SK-N-MC (cell line): ENCODE measurements at regions not wholly inside any gene's neighbourhood (a gene's known extent, or its start where the extent isn't known, plus 50 kb on each side); places are given as distances from the start of the nearest gene placed in this dataset.

Experiments used
- DNase-seq: peaks from one replicate; pipeline ENCODE4 v3.0.0-alpha.2; 2011; ENCODE audit warnings: low read depth, low spot score
- H3K27ac ChIP-seq: fragments of 200-600 bp; sonication (generic); 2 replicates; pipeline ENCODE4 v1.5.1; 2016; ENCODE audit warnings: mixed run types
- H3K36me3 ChIP-seq: fragments of 200-600 bp; sonication (generic); 2 replicates; pipeline ENCODE4 v1.6.1; 2017; ENCODE audit warnings: antibody characterized with exemption, low read length, mixed read lengths; ENCODE audit not compliant: insufficient read depth
- H3K4me3 ChIP-seq: fragments of 200-600 bp; sonication (generic); 2 replicates; pipeline ENCODE4 v1.5.1; 2016
- H3K9ac ChIP-seq: fragments of 200-600 bp; sonication (generic); 2 replicates; pipeline ENCODE4 v1.8.0; 2017; ENCODE audit warnings: mixed run types, mixed read lengths; ENCODE audit not compliant: insufficient read length
- H3K9me3 ChIP-seq: fragments of 200-600 bp; sonication (generic); 2 replicates; pipeline ENCODE4 v1.6.1; 2017; ENCODE audit warnings: low read depth, mild to moderate bottlenecking, antibody characterized with exemption, low read length, moderate library complexity, mixed read lengths
- EZH2 ChIP-seq: fragments of 200-600 bp; sonication (generic); IDR thresholded peaks from one replicate; pipeline ENCODE4 v1.6.1; 2017; ENCODE audit warnings: antibody characterized with exemption
- FOXP2 ChIP-seq: optimal IDR thresholded peaks from 2 replicates; pipeline ENCODE3; 2011; ENCODE audit warnings: mild to moderate bottlenecking, moderate library complexity; ENCODE audit not compliant: insufficient read depth; ENCODE audit errors: extremely low read length, control extremely low read depth
- POLR2AphosphoS5 ChIP-seq: IDR thresholded peaks from 2 replicates; pipeline ENCODE4 v1.6.1; 2012; ENCODE audit warnings: mild to moderate bottlenecking, low read depth, low read length, borderline replicate concordance

GRCh38 chr2:153079315-153079714 is 360.9 kb downstream of the ARL6IP6 start:
- H3K4me3 ChIP-seq, result no peak overlapping the region
- H3K36me3 ChIP-seq, result no peaks in the 10 kb centered on the region
- no peak overlapping the region for H3K27ac ChIP-seq
- no peak for DNase-seq
- no peaks in the 10 kb centered on the region for H3K9me3 ChIP-seq
- TF ChIP-seq EZH2, result no peak
- H3K9ac ChIP-seq, result no peak overlapping the region

DNA sequence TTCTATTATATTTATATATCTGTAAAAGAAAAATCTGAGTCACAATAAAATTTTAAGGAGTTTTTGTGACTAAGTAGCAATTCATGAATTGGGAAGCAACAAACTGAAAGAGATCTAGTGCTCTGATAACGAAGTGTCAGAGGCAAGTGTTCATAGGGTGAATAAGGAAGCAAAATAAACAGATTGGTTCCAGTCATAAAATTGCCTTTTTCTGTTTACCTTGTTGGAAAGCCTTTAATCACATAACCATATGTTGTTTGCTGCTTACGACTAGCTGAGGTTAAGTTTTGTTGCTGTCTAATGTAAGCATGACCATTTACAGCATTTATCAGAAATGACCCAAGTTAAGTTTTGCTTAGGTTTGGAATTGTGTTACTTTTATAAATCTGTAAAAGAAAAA is 358.9 kb downstream of the ARL6IP6 start:
- Histone ChIP-seq H3K9ac (no peak overlapping the region), H3K27ac (no peak overlapping the region), H3K36me3 (no peaks in the 10 kb centered on the region), H3K4me3 (no peak overlapping the region), H3K9me3 (no peaks in the 10 kb centered on the region)
- no peak for DNase-seq
- TF ChIP-seq EZH2, result no peak
- no peak for TF ChIP-seq FOXP2
- TF ChIP-seq POLR2AphosphoS5, result no peak

- no peak for DNase-seq
- no peaks in the 10 kb centered on the region for H3K36me3 ChIP-seq
- TF ChIP-seq FOXP2 (no peak), EZH2 (no peak), POLR2AphosphoS5 (no peak)
- H3K4me3 ChIP-seq, result no peak overlapping the region
- H3K9me3 ChIP-seq, result no peaks in the 10 kb centered on the region
- no peak overlapping the region for H3K9ac ChIP-seq
- H3K27ac ChIP-seq, result no peak overlapping the region
These were observed 355.8 kb downstream of the ARL6IP6 start for GRCh38 chr2:153074207-153074606.

GRCh38 chr2:153072813-153073212 is 354.4 kb downstream of the ARL6IP6 start:
- no peak for DNase-seq
- H3K27ac ChIP-seq, result no peak overlapping the region
- no peak overlapping the region for H3K4me3 ChIP-seq
- H3K9ac ChIP-seq, result no peak overlapping the region
- TF ChIP-seq FOXP2, result no peak
- no peak for TF ChIP-seq EZH2
- no peak for TF ChIP-seq POLR2AphosphoS5
- no peaks in the 10 kb centered on the region for H3K9me3 ChIP-seq
- no peaks in the 10 kb centered on the region for H3K36me3 ChIP-seq

DNA sequence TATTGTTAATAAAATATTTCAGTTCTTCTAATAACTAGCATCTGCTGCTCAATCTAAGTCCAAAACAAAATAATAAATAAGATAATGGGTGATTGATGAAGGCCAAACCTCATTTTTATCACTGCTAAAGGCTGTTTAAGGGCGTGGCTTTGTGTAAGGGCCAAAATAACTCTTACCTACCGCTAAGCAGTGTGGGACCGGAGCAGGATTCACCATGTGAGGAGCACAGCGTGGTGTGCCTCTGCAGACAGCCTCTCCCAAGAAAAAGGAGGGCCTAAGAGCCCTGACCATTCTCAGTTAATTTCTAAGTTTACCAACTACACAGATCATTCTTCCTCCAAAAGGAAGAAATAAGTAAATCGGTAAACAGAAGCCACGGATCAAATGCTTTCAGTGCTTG is 353.7 kb downstream of the ARL6IP6 start:
- no peak for DNase-seq
- no peak overlapping the region for H3K27ac ChIP-seq
- no peak overlapping the region for H3K4me3 ChIP-seq
- no peaks in the 10 kb centered on the region for H3K36me3 ChIP-seq
- no peaks in the 10 kb centered on the region for H3K9me3 ChIP-seq
- TF ChIP-seq FOXP2 (no peak), EZH2 (no peak), POLR2AphosphoS5 (no peak)
- no peak overlapping the region for H3K9ac ChIP-seq

GRCh38 chr2:153071090-153071489 is 352.7 kb downstream of the ARL6IP6 start:
- no peak overlapping the region for H3K4me3 ChIP-seq
- TF ChIP-seq POLR2AphosphoS5 (no peak), FOXP2 (no peak), EZH2 (no peak)
- DNase-seq, result no peak

DNA sequence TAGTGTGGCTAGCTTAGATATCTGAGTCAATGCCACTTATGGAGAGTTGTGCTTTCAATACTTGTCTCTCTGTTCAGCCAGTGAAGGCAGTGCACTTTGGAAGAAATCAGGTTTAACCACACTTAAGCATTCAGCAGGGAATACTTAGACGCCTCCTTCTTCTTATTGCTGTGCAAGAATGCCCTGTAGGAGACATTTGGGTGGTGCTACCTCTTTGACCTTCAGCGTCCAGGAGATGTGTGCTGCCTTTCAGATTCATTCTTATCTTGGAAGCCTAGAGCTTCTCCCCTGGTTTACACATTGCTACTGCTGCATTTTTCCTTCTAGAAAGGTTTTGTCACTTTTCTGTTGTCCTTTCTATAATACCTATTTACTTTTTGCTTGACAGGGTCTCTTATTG is 350.5 kb downstream of the ARL6IP6 start:
- H3K4me3 ChIP-seq, result no peak overlapping the region
- no peak for TF ChIP-seq POLR2AphosphoS5
- no peak for TF ChIP-seq EZH2
- no peak overlapping the region for H3K9ac ChIP-seq
- no peaks in the 10 kb centered on the region for H3K36me3 ChIP-seq
- no peaks in the 10 kb centered on the region for H3K9me3 ChIP-seq
- DNase-seq, result no peak
- H3K27ac ChIP-seq, result no peak overlapping the region

More at GRCh38 chr2:153071090-153071489, 352.7 kb downstream of the ARL6IP6 start:
- H3K27ac ChIP-seq, result no peak overlapping the region
- no peaks in the 10 kb centered on the region for H3K36me3 ChIP-seq
- no peaks in the 10 kb centered on the region for H3K9me3 ChIP-seq
- no peak overlapping the region for H3K9ac ChIP-seq

DNA sequence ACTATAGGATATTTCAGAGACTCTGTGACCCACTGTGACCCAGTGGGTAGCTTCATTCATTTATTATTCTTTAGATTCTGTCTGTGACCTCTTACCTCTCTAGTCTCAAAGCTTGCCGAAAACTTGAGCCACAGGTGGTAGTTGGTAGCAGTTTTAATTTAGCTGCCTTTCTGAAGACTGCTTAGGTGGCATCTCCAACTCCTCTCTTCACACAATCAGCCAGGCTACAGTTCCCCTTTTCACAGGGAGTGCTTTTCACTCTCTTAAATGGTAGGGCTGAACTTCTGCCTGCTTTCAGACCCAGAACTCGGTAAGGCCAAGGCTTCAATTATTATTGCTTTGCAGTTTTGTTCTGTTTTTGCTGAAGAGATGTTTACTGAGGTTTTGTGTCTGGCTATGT is 349.6 kb downstream of the ARL6IP6 start:
- DNase-seq, result no peak
- Histone ChIP-seq H3K27ac (no peak overlapping the region), H3K9ac (no peak overlapping the region), H3K36me3 (no peaks in the 10 kb centered on the region), H3K4me3 (no peak overlapping the region), H3K9me3 (no peaks in the 10 kb centered on the region)
- TF ChIP-seq EZH2 (no peak), FOXP2 (no peak), POLR2AphosphoS5 (no peak)

DNA sequence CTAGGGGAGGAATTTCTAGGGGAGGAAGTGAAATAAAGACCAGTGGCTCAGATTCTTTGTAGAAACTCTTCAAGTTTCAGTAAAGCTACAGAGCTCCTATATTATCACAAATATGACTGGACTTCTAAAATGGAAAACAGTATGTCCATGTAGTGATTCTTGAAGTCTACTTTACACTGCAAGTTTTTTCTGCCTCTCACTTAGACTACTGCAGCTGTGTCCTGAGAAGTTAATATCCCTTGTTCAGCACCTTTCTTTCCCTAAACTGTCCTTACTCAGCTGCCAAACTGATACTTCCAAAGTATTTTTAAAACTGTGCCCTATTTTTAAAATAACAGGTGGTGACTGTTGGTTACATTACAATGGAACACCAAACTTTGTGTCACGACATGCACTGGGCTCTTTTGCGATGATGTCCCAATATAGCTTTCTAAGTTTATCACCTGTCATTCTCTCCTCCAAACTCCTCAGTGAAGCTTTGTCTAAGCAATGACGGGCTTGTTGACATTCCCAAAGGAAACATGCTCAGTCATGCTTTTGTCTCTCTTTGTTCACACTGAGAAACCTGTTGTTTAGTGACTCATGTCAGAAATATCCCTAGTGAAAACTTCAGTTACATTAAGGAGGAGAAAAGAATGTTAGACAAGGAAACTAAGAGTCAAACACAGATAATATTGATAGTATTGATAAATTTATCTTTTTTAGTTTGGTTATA is 341.1 kb downstream of the ARL6IP6 start:
- H3K9ac ChIP-seq, result no peak overlapping the region
- no peak overlapping the region for H3K4me3 ChIP-seq
- H3K36me3 ChIP-seq, result no peaks in the 10 kb centered on the region
- no peaks in the 10 kb centered on the region for H3K9me3 ChIP-seq
- no peak overlapping the region for H3K27ac ChIP-seq
- no peak for DNase-seq
- TF ChIP-seq POLR2AphosphoS5 (no peak), EZH2 (no peak), FOXP2 (no peak)

- no peak overlapping the region for H3K4me3 ChIP-seq
- no peak for DNase-seq
- no peak for TF ChIP-seq EZH2
- no peak for TF ChIP-seq FOXP2
- no peak for TF ChIP-seq POLR2AphosphoS5
- H3K27ac ChIP-seq, result no peak overlapping the region
- no peaks in the 10 kb centered on the region for H3K36me3 ChIP-seq
- no peaks in the 10 kb centered on the region for H3K9me3 ChIP-seq
- H3K9ac ChIP-seq, result no peak overlapping the region
These were observed 339.3 kb downstream of the ARL6IP6 start for GRCh38 chr2:153057743-153058142.
